ENCODE measurements at regions not wholly inside any gene's neighbourhood (a gene's known extent, or its start where the extent isn't known, plus 50 kb on each side); places are given as distances from the start of the nearest gene placed in this dataset.

DNA sequence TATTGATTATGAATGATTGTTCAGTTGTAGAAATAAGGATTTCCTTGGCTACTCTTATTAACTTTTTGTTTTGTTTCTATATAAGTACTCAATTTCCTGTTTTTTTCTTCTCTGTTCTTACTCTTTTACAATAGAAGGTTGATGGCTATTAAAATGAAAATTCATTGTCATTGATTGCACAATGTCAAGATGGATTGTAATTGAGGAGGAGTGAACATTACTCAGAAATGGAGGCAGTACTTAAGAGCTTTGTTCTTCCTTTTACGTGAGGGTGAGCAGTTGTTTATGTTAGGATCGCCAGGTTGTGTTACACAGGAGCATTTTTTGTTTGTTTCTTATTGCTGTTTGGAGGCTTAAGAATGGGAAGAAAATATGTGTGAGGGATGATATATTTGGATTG lies 2062.4 kb downstream of the ARAP2 start:
- TF ChIP-seq, protein P1, sequence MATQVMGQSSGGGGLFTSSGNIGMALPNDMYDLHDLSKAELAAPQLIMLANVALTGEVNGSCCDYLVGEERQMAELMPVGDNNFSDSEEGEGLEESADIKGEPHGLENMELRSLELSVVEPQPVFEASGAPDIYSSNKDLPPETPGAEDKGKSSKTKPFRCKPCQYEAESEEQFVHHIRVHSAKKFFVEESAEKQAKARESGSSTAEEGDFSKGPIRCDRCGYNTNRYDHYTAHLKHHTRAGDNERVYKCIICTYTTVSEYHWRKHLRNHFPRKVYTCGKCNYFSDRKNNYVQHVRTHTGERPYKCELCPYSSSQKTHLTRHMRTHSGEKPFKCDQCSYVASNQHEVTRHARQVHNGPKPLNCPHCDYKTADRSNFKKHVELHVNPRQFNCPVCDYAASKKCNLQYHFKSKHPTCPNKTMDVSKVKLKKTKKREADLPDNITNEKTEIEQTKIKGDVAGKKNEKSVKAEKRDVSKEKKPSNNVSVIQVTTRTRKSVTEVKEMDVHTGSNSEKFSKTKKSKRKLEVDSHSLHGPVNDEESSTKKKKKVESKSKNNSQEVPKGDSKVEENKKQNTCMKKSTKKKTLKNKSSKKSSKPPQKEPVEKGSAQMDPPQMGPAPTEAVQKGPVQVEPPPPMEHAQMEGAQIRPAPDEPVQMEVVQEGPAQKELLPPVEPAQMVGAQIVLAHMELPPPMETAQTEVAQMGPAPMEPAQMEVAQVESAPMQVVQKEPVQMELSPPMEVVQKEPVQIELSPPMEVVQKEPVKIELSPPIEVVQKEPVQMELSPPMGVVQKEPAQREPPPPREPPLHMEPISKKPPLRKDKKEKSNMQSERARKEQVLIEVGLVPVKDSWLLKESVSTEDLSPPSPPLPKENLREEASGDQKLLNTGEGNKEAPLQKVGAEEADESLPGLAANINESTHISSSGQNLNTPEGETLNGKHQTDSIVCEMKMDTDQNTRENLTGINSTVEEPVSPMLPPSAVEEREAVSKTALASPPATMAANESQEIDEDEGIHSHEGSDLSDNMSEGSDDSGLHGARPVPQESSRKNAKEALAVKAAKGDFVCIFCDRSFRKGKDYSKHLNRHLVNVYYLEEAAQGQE (IDR thresholded peaks at IDR 0.05; ENCODE audit: low read depth): no peak
- TF ChIP-seq YY1 (IDR thresholded peaks at IDR 0.05; ENCODE audit: low read depth) (no peak), TCF12 (IDR thresholded peaks at IDR 0.05; ENCODE audit: low read depth) (no peak), EGR1 (IDR thresholded peaks at IDR 0.05) (no peak), ZBTB7A (IDR thresholded peaks at IDR 0.05; ENCODE audit: low read depth) (no peak), RAD21 (IDR thresholded peaks at IDR 0.05; ENCODE audit: low read depth) (no peak), EP300 (IDR thresholded peaks at IDR 0.05; ENCODE audit: borderline replicate concordance) (no peak), CEBPB (IDR thresholded peaks at IDR 0.05) (0 out of 2 replicates have a peak, but pooled peaks have one; percentile 13)
